ENCODE measurements at regions not wholly inside any gene's neighbourhood (a gene's known extent, or its start where the extent isn't known, plus 50 kb on each side); places are given as distances from the start of the nearest gene placed in this dataset.

- no peak for ATAC-seq (ENCODE audit: low read depth in 2 of 2)
- H3K4me1 Mint-ChIP-seq = no peaks in the 10 kb centered on the region
- H3K9me3 Mint-ChIP-seq = peaks cover 0 to 14% (median 3%) of the 10 kb centered on the region in 7 donors
- no peak for DNase-seq
- no peak overlapping the region for H3K27ac Mint-ChIP-seq
- peaks cover 0 to 20% of the 10 kb centered on the region in 2 donors for H3K36me3 Mint-ChIP-seq
- H3K27me3 Mint-ChIP-seq = peaks cover 5 to 26% (median 25%) of the 10 kb centered on the region in 3 donors
- H3K4me3 Mint-ChIP-seq = no peak overlapping the region
These were observed 353.1 kb downstream of the EIPR1 start for GRCh38 chr2:3024401-3024935.

DNA sequence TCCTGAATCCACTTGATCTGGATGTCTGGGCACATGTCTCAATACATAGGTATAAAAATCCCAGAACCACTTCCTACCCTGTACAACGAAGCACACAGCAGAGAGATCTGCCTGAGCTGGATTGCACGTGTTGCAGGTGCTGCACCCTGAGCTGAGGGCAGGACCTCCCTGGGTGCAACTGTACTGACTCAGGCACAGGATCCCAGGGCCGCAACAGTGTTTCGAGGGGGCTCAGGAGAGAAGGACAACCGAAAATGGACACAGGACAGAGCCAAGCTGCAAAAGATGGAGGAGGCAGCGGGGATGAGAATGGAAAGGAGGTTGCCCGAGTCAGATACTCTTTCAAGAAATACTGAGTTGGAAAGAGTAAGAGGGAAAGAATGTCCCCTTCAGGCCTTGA is 354.1 kb downstream of the EIPR1 start:
- Mint-ChIP-seq H3K4me1 (no peaks in the 10 kb centered on the region), H3K36me3 (peaks cover 0 to 20% of the 10 kb centered on the region in 2 donors), H3K4me3 (no peak overlapping the region), H3K9me3 (peaks cover 0 to 19% (median 5%) of the 10 kb centered on the region in 7 donors), H3K27ac (no peak overlapping the region), H3K27me3 (peaks cover 5 to 26% (median 25%) of the 10 kb centered on the region in 3 donors)
- no peak for ATAC-seq (ENCODE audit: low read depth in 2 of 2)
- DNase-seq = no peak

DNA sequence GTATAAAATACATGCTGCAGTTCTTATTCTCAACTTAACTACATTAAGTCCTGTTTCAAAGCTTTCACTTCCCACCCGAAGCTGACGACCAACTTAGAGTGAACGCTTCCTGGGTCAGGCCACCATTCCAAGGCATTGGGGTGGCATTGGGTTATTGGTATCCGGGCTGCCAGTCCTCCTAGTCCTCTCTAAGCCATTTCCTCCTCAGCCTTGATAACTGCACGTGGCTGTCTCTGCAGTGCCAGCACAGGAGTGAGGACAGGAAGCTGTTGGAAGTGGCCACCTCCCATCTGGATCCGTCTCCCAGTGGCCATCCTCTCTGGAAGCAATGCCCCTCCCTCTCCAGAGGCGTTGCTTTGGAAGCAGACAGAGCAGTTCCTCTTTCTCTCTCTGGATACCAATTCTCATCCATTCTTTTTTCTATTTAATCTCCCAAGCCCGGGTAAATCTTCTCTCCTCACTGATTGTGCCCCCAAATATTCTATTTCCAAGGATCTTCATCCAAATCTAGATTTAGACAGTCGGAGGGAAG is 354.7 kb downstream of the EIPR1 start:
- ATAC-seq (ENCODE audit: low read depth in 2 of 2) (no peak), DNase-seq (no peak)
- no peak overlapping the region for H3K27ac Mint-ChIP-seq

DNA sequence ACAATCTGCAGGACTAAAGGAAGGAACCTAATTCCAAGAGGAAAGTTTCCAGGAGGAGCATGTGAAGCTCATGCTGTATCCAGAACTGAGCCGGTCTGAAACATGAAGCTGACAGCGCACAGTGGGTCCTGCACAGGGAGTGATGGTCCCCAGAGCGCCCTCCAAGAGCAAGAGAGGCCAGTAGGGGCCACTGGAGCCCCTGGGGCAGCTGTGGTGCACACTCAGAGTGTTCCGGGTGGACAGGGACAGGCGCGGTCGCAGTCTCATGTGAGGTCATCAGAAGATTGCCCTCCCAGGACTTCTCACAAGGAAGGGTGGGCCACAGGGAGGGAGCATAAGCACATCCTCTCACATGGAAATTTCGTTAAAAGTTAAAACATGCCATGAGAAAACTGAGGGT is 355.9 kb downstream of the EIPR1 start:
- no peak for ATAC-seq (ENCODE audit: low read depth in 2 of 2)
- Mint-ChIP-seq H3K27me3 (peaks cover 5 to 26% (median 25%) of the 10 kb centered on the region in 3 donors), H3K4me1 (no peaks in the 10 kb centered on the region), H3K9me3 (peaks cover 7 to 23% (median 13%) of the 10 kb centered on the region in 7 donors), H3K4me3 (no peak overlapping the region), H3K36me3 (peaks cover 0 to 20% of the 10 kb centered on the region in 2 donors), H3K27ac (no peak overlapping the region)
- no peak for DNase-seq

More for the DNA sequence above, 354.7 kb downstream of the EIPR1 start:
- Mint-ChIP-seq H3K9me3 (peaks cover 0 to 22% (median 5%) of the 10 kb centered on the region in 7 donors), H3K4me1 (no peaks in the 10 kb centered on the region), H3K27me3 (peaks cover 5 to 26% (median 25%) of the 10 kb centered on the region in 3 donors), H3K36me3 (peaks cover 0 to 20% of the 10 kb centered on the region in 2 donors), H3K4me3 (no peak overlapping the region)

DNA sequence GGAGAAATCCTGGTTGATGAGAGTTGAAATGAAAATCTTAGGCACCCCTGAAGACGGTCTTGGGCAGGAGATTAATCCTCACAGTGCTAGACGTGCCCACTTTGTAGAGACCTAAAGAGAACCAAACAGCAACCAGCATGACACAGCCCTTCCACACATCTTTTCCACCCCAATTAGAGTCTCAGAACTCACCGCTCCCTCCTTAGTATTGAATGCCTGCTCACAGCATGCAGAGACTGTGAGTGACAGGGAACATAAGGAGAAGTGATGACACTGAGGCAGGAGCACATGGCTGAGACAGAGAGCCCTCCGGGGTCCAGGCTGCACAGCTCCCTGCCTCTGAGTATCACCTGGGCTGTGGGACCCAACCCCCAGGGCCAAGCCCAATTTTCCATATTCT is 367.6 kb downstream of the EIPR1 start:
- H3K27ac Mint-ChIP-seq = no peak overlapping the region
- peaks cover 11 to 25% (median 20%) of the 10 kb centered on the region in 7 donors for H3K9me3 Mint-ChIP-seq
- DNase-seq = no peak
- peaks cover 16 to 48% (median 37%) of the 10 kb centered on the region in 3 donors for H3K27me3 Mint-ChIP-seq
- no peak for ATAC-seq (ENCODE audit: low read depth in 2 of 2)
- H3K36me3 Mint-ChIP-seq = peaks cover 0 to 23% of the 10 kb centered on the region in 2 donors
- no peak overlapping the region for H3K4me3 Mint-ChIP-seq
- H3K4me1 Mint-ChIP-seq = peaks cover 0 to 5% (median 0%) of the 10 kb centered on the region in 3 donors

DNA sequence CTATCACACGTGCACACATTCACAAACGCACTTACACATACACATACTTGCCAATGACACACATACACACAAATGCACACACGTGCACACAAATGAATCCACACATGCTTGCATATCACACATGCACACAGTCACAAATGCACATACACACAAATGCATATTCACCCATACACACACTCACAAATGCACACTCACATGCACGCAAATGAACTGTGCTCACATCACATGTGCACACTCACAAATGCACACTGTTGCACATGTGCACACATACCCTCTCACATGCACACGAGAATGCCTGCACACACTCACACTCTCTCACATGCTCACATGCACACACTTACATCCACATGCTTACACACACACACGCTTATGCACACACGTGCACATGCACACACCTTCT is 368.1 kb downstream of the EIPR1 start:
- no peak for ATAC-seq (ENCODE audit: low read depth in 2 of 2)

GRCh38 chr2:3009005-3009404 is 368.6 kb downstream of the EIPR1 start:
- ATAC-seq (ENCODE audit: low read depth in 2 of 2) (no peak), DNase-seq (no peak)
- Mint-ChIP-seq H3K36me3 (peaks cover 0 to 19% of the 10 kb centered on the region in 2 donors), H3K27me3 (peaks cover 22 to 48% (median 45%) of the 10 kb centered on the region in 3 donors), H3K4me3 (no peak overlapping the region), H3K27ac (no peak overlapping the region), H3K4me1 (peaks cover 0 to 5% (median 0%) of the 10 kb centered on the region in 3 donors), H3K9me3 (peaks cover 8 to 20% (median 16%) of the 10 kb centered on the region in 7 donors)

More for the DNA sequence above, 368.1 kb downstream of the EIPR1 start:
- no peak for DNase-seq
- Mint-ChIP-seq H3K36me3 (peaks cover 0 to 19% of the 10 kb centered on the region in 2 donors), H3K9me3 (peaks cover 8 to 22% (median 19%) of the 10 kb centered on the region in 7 donors), H3K4me1 (peaks cover 0 to 5% (median 0%) of the 10 kb centered on the region in 3 donors), H3K27ac (no peak overlapping the region), H3K27me3 (peaks cover 17 to 48% (median 41%) of the 10 kb centered on the region in 3 donors), H3K4me3 (no peak overlapping the region)

DNA sequence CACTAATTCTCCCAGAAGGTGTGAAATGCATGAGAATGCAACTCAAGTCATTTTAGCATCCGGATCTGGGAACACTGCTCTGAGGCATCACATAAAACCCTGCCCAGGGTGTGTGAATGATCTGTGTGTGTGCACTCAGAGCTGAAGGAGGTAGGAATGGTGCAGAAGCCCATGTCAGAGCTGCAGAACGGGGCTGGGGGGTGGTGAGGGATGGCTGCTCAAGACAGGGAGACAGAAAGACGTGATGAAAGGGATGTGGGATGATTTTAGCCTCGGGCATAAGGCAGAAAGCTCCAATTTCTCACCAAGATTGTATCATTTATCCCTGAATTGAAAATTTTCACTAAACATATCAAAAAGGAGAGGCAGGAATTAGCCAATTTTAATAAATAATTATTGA is 369.1 kb downstream of the EIPR1 start:
- peaks cover 6 to 15% (median 12%) of the 10 kb centered on the region in 7 donors for H3K9me3 Mint-ChIP-seq
- no peak for DNase-seq
- H3K4me1 Mint-ChIP-seq = peaks cover 0 to 5% (median 0%) of the 10 kb centered on the region in 3 donors
- no peak overlapping the region for H3K4me3 Mint-ChIP-seq
- ATAC-seq (ENCODE audit: low read depth in 2 of 2) = no peak
- peaks cover 22 to 48% (median 46%) of the 10 kb centered on the region in 3 donors for H3K27me3 Mint-ChIP-seq
- H3K36me3 Mint-ChIP-seq = peaks cover 0 to 19% of the 10 kb centered on the region in 2 donors
- no peak overlapping the region for H3K27ac Mint-ChIP-seq

DNA sequence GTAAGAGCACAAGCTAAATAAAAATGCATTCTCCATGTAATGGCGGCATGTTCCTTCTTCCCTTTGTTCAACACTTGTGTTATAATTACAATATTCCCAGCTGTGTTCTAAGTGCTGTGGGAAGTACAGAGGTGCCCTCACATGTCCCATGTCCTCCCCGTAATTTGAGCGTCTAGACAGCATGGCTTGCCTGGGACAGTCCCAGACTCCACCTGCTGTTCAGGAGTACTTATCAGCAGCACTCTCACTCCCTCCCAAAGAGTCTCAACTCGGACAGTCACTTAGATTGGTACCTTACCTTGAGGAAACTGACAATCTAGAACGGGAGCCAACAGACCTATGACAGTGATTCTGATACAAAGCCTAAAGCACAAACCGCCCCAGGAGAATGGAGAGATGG is 370.5 kb downstream of the EIPR1 start:
- no peak overlapping the region for H3K27ac Mint-ChIP-seq
- H3K36me3 Mint-ChIP-seq = peaks cover 0 to 9% of the 10 kb centered on the region in 2 donors
- peaks cover 0 to 5% (median under 1%) of the 10 kb centered on the region in 3 donors for H3K4me1 Mint-ChIP-seq
- peaks cover 18 to 46% (median 39%) of the 10 kb centered on the region in 3 donors for H3K27me3 Mint-ChIP-seq
- H3K9me3 Mint-ChIP-seq = peaks cover 0 to under 1% (median under 1%) of the 10 kb centered on the region in 7 donors
- ATAC-seq (ENCODE audit: low read depth in 2 of 2) (no peak), DNase-seq (no peak)
- H3K4me3 Mint-ChIP-seq = no peak overlapping the region

- Mint-ChIP-seq H3K36me3 (peaks cover 0 to 8% of the 10 kb centered on the region in 2 donors), H3K4me1 (peaks cover 0 to 12% (median 6%) of the 10 kb centered on the region in 3 donors), H3K27me3 (peaks cover 18 to 53% (median 38%) of the 10 kb centered on the region in 3 donors), H3K4me3 (no peak overlapping the region), H3K27ac (no peak overlapping the region), H3K9me3 (no peaks in the 10 kb centered on the region)
- ATAC-seq (ENCODE audit: low read depth in 2 of 2) (no peak), DNase-seq (no peak)
These were observed 371.6 kb downstream of the EIPR1 start for GRCh38 chr2:3005859-3006501.

GRCh38 chr2:3001615-3002560 is 375.7 kb downstream of the EIPR1 start:
- Mint-ChIP-seq H3K4me1 (peaks cover 0 to 7% (median 6%) of the 10 kb centered on the region in 3 donors), H3K36me3 (peaks cover 0 to under 1% of the 10 kb centered on the region in 2 donors), H3K9me3 (no peaks in the 10 kb centered on the region), H3K27me3 (peaks cover 14 to 34% (median 17%) of the 10 kb centered on the region in 3 donors), H3K27ac (no peak overlapping the region), H3K4me3 (peak overlapping the region in 1 of 8 donors; percentile 29)
- ATAC-seq (ENCODE audit: low read depth in 2 of 2) (peak in 1 of 2 donors; percentile 41), DNase-seq (peak; percentile 5)

DNA sequence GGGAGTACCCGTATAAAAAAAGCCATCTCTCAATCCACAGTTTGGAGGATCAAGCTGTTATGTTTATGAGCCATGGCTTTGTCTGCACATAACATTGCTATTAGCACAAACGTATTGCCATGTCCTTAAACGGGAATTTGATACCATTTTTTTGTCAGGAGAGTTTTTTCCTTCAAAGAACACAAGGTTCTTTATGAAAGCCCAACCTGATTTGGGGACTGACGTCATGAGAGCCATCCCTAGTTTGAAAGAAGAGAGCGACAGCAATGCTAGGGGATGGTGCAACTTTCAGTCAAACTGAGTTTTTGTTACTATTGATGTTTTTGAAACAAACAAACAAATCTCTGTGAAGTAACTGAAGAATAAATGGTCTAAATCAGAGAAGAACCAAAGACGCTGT is 376.6 kb downstream of the EIPR1 start:
- H3K9me3 Mint-ChIP-seq = no peaks in the 10 kb centered on the region
- DNase-seq = no peak
- H3K4me1 Mint-ChIP-seq = peaks cover 0 to 7% (median 6%) of the 10 kb centered on the region in 3 donors
- no peaks in the 10 kb centered on the region for H3K36me3 Mint-ChIP-seq
- H3K27me3 Mint-ChIP-seq = peaks cover 13 to 36% (median 17%) of the 10 kb centered on the region in 3 donors
- no peak for ATAC-seq (ENCODE audit: low read depth in 2 of 2)
- H3K27ac Mint-ChIP-seq = no peak overlapping the region
- H3K4me3 Mint-ChIP-seq = no peak overlapping the region

GRCh38 chr2:3000125-3000524 is 377.5 kb downstream of the EIPR1 start:
- no peaks in the 10 kb centered on the region for H3K36me3 Mint-ChIP-seq
- H3K27me3 Mint-ChIP-seq = peaks cover 8 to 37% (median 17%) of the 10 kb centered on the region in 3 donors
- ATAC-seq (ENCODE audit: low read depth in 2 of 2) (no peak), DNase-seq (no peak)
- peak overlapping the region in 1 of 6 donors; percentile 48 for H3K27ac Mint-ChIP-seq
- H3K9me3 Mint-ChIP-seq = no peaks in the 10 kb centered on the region
- no peak overlapping the region for H3K4me3 Mint-ChIP-seq
- peaks cover 0 to 7% (median 6%) of the 10 kb centered on the region in 3 donors for H3K4me1 Mint-ChIP-seq
